Prostate gland (tissue), 2 donors: ENCODE measurements at regions not wholly inside any gene's neighbourhood (a gene's known extent, or its start where the extent isn't known, plus 50 kb on each side); places are given as distances from the start of the nearest gene placed in this dataset.

ENCODE experiments used
- POLR2AphosphoS5 ChIP-seq: sonication (generic); formaldehyde crosslinking; IDR thresholded peaks from one replicate; pipeline ENCODE4 v1.6.1; 2017; ENCODE audit warnings: antibody characterized with exemption
- TF ChIP-seq, protein P1 (sequence below), 4 experiments: fragments of 200-600 bp in 2 of 4; fragments of 450-650 bp in 2 of 4; sonication (generic) in 2 of 4; IDR thresholded peaks; 1 replicate in 3 of 4; 2 replicates in 1 of 4; pipeline ENCODE4 v1.5.1; 2016 to 2019; ENCODE audit warnings: antibody characterized with exemption in 4 of 4, mild to moderate bottlenecking in 2 of 4, moderate library complexity in 2 of 4

DNA sequence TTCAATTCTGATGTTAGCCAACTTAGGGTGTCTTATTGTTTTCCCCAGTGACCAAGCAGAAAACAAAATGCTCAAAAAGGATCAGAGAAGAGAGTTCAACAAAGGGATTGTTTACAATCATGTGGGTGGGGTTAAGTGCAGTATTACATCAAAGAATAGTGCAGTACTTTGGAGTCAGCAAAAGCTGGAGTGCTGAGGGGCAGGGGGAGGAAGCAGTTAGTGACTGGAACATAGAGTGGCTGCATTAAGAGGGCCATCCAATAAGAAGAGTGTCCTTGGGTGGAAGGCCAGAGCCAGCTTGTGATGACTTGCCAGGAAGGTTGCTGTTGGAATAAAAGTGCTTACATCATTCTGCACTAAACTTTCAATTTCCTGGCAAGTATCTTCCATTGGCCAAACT, 175.5 kb downstream of the CYYR1 start:
- TF ChIP-seq, protein P1, sequence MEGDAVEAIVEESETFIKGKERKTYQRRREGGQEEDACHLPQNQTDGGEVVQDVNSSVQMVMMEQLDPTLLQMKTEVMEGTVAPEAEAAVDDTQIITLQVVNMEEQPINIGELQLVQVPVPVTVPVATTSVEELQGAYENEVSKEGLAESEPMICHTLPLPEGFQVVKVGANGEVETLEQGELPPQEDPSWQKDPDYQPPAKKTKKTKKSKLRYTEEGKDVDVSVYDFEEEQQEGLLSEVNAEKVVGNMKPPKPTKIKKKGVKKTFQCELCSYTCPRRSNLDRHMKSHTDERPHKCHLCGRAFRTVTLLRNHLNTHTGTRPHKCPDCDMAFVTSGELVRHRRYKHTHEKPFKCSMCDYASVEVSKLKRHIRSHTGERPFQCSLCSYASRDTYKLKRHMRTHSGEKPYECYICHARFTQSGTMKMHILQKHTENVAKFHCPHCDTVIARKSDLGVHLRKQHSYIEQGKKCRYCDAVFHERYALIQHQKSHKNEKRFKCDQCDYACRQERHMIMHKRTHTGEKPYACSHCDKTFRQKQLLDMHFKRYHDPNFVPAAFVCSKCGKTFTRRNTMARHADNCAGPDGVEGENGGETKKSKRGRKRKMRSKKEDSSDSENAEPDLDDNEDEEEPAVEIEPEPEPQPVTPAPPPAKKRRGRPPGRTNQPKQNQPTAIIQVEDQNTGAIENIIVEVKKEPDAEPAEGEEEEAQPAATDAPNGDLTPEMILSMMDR (IDR thresholded peaks at IDR 0.05): no peak
- TF ChIP-seq POLR2AphosphoS5: no peak
